ENCODE measurements at regions not wholly inside any gene's neighbourhood (a gene's known extent, or its start where the extent isn't known, plus 50 kb on each side); places are given as distances from the start of the nearest gene placed in this dataset.

- TF ChIP-seq POLR2A (IDR thresholded peaks at IDR 0.05) (no peak), CTCF (IDR thresholded peaks at IDR 0.05 in 4 of 5, conservative IDR thresholded peaks at IDR 0.05 in 1 of 5) (no peak)
Measured at GRCh38 chr11:70005107-70005818, 72.9 kb upstream of the ANO1 start.
